ENCODE measurements at regions not wholly inside any gene's neighbourhood (a gene's known extent, or its start where the extent isn't known, plus 50 kb on each side); places are given as distances from the start of the nearest gene placed in this dataset.
A peak's percentile ranks its signal among the peaks of the same experiment; 100 is the strongest.
"Not testable (repeated sequence)": the region's sequence is repeated elsewhere in the genome, so short reads cannot be mapped to it uniquely, and the experiment has no call there.

- H3K4me3 Mint-ChIP-seq, result no peak overlapping the region
- no peaks in the 10 kb centered on the region for H3K27me3 Mint-ChIP-seq (ENCODE audit: low read depth)
- no peaks in the 10 kb centered on the region for H3K9me3 Mint-ChIP-seq
- ATAC-seq (no peak), DNase-seq (no peak)
- H3K36me3 Mint-ChIP-seq (ENCODE audit: insufficient read depth), result no peaks in the 10 kb centered on the region
- H3K4me1 Mint-ChIP-seq (ENCODE audit: low read depth), result no peaks in the 10 kb centered on the region
Measured at GRCh38 chrX:44061968-44062614, 88.9 kb upstream of the NDP start.

GRCh38 chrX:44060221-44060620 is 87.0 kb upstream of the NDP start:
- Mint-ChIP-seq H3K27me3 (ENCODE audit: low read depth) (no peaks in the 10 kb centered on the region), H3K9me3 (no peaks in the 10 kb centered on the region), H3K36me3 (ENCODE audit: insufficient read depth) (no peaks in the 10 kb centered on the region), H3K4me3 (no peak overlapping the region), H3K4me1 (ENCODE audit: low read depth) (peaks cover 7% of the 10 kb centered on the region)
- no peak for ATAC-seq
- no peak for DNase-seq

DNA sequence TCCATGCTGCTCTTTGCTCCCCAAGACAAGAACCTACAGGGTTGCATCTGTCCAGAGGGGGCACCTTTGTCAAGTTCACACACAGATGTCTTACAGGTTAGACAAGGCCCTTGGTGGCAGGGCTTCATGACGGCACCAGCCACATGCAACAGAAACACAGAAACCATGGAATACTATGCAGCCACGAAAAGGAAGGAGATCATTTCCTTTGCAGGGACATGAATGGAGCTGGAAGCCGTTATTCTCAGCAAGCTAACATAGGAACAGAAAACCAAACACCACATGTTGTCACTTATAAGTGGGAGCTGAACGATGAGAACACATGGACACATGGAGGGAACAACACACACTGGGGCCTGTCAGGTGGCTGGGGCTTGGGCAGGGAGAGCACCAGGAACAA is 85.1 kb upstream of the NDP start:
- H3K27me3 Mint-ChIP-seq (ENCODE audit: low read depth), result no peaks in the 10 kb centered on the region
- no peaks in the 10 kb centered on the region for H3K9me3 Mint-ChIP-seq
- H3K4me1 Mint-ChIP-seq (ENCODE audit: low read depth), result peaks cover 12% of the 10 kb centered on the region
- DNase-seq, result no peak
- ATAC-seq, result no peak
- H3K4me3 Mint-ChIP-seq, result no peak overlapping the region
- no peaks in the 10 kb centered on the region for H3K36me3 Mint-ChIP-seq (ENCODE audit: insufficient read depth)

DNA sequence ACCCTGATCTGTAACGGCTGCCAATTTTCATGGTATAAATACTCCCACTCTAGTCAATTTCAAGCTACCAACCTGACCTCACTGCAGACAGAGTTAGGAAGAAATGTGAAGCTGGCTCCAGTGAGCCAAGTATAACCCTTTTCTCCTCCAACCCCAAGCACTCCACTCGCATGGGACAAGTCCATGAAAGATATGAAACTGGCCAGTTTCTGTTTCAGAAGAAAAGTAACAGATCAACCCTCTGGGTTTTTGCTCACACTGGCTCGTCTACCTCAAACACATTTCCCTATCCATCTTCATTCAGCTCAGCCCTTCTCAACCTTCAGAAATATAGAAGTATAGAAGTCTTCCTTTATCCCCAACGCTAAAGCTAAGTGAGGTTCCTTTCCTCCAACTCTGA is 82.4 kb upstream of the NDP start:
- no peaks in the 10 kb centered on the region for H3K9me3 Mint-ChIP-seq
- no peaks in the 10 kb centered on the region for H3K36me3 Mint-ChIP-seq (ENCODE audit: insufficient read depth)
- ATAC-seq, result no peak
- DNase-seq, result no peak
- H3K27me3 Mint-ChIP-seq (ENCODE audit: low read depth), result no peaks in the 10 kb centered on the region
- H3K4me3 Mint-ChIP-seq, result peak overlapping the region; percentile 43
- H3K4me1 Mint-ChIP-seq (ENCODE audit: low read depth), result peaks cover 12% of the 10 kb centered on the region

- Mint-ChIP-seq H3K27me3 (ENCODE audit: low read depth) (no peaks in the 10 kb centered on the region), H3K36me3 (ENCODE audit: insufficient read depth) (no peaks in the 10 kb centered on the region), H3K4me3 (no peak overlapping the region), H3K9me3 (no peaks in the 10 kb centered on the region), H3K4me1 (ENCODE audit: low read depth) (peaks cover 12% of the 10 kb centered on the region)
- ATAC-seq (peak; percentile 46 to 70), DNase-seq (no peak)
Measured at GRCh38 chrX:44054863-44055601, 81.8 kb upstream of the NDP start.

GRCh38 chrX:44045106-44045505 is 71.9 kb upstream of the NDP start:
- H3K4me1 Mint-ChIP-seq (ENCODE audit: low read depth); H3K9me3 Mint-ChIP-seq; DNase-seq; H3K4me3 Mint-ChIP-seq; H3K36me3 Mint-ChIP-seq (ENCODE audit: insufficient read depth); ATAC-seq; H3K27me3 Mint-ChIP-seq (ENCODE audit: low read depth): not testable (repeated sequence)

DNA sequence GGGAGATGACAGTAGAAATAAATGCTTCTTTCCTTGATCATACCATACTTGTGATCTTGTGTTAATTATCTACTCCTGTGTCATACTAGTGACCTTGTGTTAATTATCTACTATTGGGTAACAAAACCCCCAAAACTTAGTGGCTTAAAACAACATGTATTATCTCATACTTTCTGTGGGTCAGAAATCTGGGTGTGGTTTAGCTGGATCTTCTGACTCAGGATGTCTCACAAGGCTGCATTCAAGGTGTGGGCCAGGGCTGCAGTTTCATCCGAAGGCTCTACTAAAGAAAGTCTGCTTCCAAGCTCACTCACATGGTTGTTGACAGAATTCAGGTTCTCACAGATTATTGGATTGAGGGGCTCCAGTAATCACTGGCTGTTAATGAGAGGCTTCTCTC is 70.3 kb upstream of the NDP start:
- Mint-ChIP-seq H3K27me3 (ENCODE audit: low read depth) (no peaks in the 10 kb centered on the region), H3K4me1 (ENCODE audit: low read depth) (no peaks in the 10 kb centered on the region), H3K4me3 (no peak overlapping the region), H3K36me3 (ENCODE audit: insufficient read depth) (no peaks in the 10 kb centered on the region), H3K9me3 (no peaks in the 10 kb centered on the region)
- DNase-seq (no peak), ATAC-seq (no peak)

DNA sequence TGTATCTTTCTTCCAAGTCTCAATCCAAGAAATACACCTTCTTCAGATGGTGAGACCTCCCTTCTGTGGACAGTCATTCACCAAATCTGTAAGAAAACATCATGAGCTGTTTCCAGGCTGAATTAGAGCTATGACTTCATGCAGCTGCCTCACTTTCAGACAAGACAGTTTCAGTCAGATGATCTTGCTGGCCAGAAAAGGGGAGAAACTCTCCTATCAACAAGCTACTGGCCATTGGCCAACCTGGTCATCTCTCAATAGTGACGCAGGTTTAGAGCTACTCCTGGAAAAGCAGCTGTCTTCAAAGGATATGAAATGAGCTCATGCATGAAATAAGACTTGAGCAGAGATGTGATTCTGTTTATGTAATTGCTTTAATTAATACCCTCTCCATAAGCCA is 69.6 kb upstream of the NDP start:
- ATAC-seq (no peak), DNase-seq (no peak)

DNA sequence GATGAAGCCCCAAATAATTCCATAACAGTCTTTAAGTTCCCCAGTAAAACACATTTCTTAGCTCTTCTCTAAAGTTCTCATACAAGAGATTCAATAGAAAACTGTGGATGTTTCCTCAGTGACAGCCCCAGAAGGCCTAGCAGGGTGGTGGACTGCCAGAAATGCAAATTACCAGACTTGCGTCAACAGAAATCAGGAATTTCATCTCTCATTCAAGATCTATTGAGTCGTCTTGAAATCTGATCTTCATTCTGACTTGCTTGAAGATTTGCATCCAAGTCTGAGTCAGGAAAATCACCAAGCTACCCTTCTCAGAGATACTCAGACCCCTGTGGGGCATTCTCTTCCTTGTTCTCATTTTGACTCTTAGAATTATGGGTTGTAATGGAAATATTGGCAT is 68.9 kb upstream of the NDP start:
- ATAC-seq, result no peak
- H3K4me1 Mint-ChIP-seq (ENCODE audit: low read depth), result no peaks in the 10 kb centered on the region
- no peaks in the 10 kb centered on the region for H3K9me3 Mint-ChIP-seq
- DNase-seq, result no peak
- H3K36me3 Mint-ChIP-seq (ENCODE audit: insufficient read depth), result no peaks in the 10 kb centered on the region
- no peaks in the 10 kb centered on the region for H3K27me3 Mint-ChIP-seq (ENCODE audit: low read depth)
- H3K4me3 Mint-ChIP-seq, result no peak overlapping the region

More for the DNA sequence above, 69.6 kb upstream of the NDP start:
- Mint-ChIP-seq H3K36me3 (ENCODE audit: insufficient read depth) (no peaks in the 10 kb centered on the region), H3K4me3 (no peak overlapping the region), H3K27me3 (ENCODE audit: low read depth) (no peaks in the 10 kb centered on the region), H3K4me1 (ENCODE audit: low read depth) (no peaks in the 10 kb centered on the region), H3K9me3 (no peaks in the 10 kb centered on the region)

DNA sequence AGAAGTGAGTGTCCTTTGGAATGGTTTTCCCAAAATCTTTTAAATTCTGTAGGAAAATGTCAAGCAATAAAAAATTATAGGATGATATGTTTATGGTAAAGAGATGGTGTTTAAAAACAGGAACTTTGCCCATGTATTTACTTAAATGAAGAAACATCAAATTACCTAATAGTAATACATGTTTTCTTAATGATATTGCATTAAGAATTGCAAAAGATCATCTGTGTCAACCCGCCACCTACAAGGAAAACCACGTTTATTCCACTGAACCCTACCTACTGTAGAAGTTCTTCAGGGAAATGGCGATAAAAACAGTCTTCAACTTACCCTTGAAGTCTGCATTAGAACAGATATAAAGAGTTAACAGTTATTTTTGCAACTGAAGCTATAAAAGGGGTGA is 67.2 kb upstream of the NDP start:
- DNase-seq, result no peak
- no peak for ATAC-seq
- peaks cover 1% of the 10 kb centered on the region for H3K4me1 Mint-ChIP-seq (ENCODE audit: low read depth)
- no peak overlapping the region for H3K4me3 Mint-ChIP-seq
- no peaks in the 10 kb centered on the region for H3K9me3 Mint-ChIP-seq
- no peaks in the 10 kb centered on the region for H3K36me3 Mint-ChIP-seq (ENCODE audit: insufficient read depth)
- H3K27me3 Mint-ChIP-seq (ENCODE audit: low read depth), result no peaks in the 10 kb centered on the region

GRCh38 chrX:44039556-44039955 is 66.4 kb upstream of the NDP start:
- Mint-ChIP-seq H3K4me3 (no peak overlapping the region), H3K27me3 (ENCODE audit: low read depth) (no peaks in the 10 kb centered on the region), H3K4me1 (ENCODE audit: low read depth) (peaks cover 1% of the 10 kb centered on the region), H3K36me3 (ENCODE audit: insufficient read depth) (no peaks in the 10 kb centered on the region), H3K9me3 (no peaks in the 10 kb centered on the region)
- no peak for ATAC-seq
- no peak for DNase-seq

- Mint-ChIP-seq H3K9me3 (no peaks in the 10 kb centered on the region), H3K4me1 (ENCODE audit: low read depth) (peaks cover 11% of the 10 kb centered on the region)
Measured at GRCh38 chrX:44036336-44036735, 63.1 kb upstream of the NDP start.

DNA sequence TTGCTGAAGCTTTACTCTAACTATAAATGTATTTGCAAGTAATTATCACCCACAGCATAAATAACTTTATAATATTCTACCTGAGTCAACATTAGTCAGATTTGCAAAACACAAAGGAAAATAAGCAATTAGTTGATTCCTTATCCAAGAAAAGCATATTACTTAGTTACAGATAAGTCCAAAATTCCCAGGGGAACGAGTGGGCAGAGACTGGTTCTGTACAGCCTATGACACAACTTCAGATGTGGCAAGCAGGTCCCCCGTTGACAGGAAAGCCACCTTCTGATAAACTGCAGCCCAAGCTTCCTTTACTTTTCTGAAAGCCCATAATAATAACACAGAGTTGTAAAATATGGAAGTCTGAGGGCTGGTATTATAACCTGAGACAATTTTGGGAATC is 62.4 kb upstream of the NDP start:
- Mint-ChIP-seq H3K4me3 (no peak overlapping the region), H3K36me3 (ENCODE audit: insufficient read depth) (no peaks in the 10 kb centered on the region), H3K4me1 (ENCODE audit: low read depth) (peaks cover 11% of the 10 kb centered on the region), H3K9me3 (no peaks in the 10 kb centered on the region), H3K27me3 (ENCODE audit: low read depth) (no peaks in the 10 kb centered on the region)
- ATAC-seq, result no peak
- no peak for DNase-seq

More at GRCh38 chrX:44036336-44036735, 63.1 kb upstream of the NDP start:
- DNase-seq (no peak), ATAC-seq (no peak)
- no peaks in the 10 kb centered on the region for H3K36me3 Mint-ChIP-seq (ENCODE audit: insufficient read depth)
- H3K27me3 Mint-ChIP-seq (ENCODE audit: low read depth), result no peaks in the 10 kb centered on the region
- H3K4me3 Mint-ChIP-seq, result no peak overlapping the region

DNA sequence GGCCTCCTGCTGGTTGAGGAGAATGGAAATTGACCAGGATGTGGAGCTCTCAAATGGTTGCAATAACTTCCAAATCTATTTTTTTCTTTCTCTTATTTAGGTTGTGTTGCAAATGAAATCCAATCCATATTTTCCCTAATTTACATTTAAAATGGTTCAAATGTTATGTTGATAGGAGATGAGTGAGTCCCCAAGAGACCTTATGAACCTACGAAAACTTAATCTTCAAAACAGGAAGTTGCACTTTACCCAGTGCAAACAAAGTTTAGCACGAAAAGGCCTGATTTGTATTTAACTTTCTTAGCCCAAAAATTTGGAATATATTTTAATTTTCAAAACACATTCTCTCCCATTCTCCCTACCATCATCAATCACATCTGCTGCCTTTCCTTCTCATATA is 59.3 kb upstream of the NDP start:
- no peaks in the 10 kb centered on the region for H3K36me3 Mint-ChIP-seq (ENCODE audit: insufficient read depth)
- H3K4me1 Mint-ChIP-seq (ENCODE audit: low read depth), result peaks cover 11% of the 10 kb centered on the region
- no peak overlapping the region for H3K4me3 Mint-ChIP-seq
- H3K9me3 Mint-ChIP-seq, result no peaks in the 10 kb centered on the region
- no peak for DNase-seq
- no peaks in the 10 kb centered on the region for H3K27me3 Mint-ChIP-seq (ENCODE audit: low read depth)
- no peak for ATAC-seq

GRCh38 chrX:44025555-44025954 is 52.4 kb upstream of the NDP start:
- ATAC-seq (no peak), DNase-seq (no peak)
- Mint-ChIP-seq H3K4me3 (no peak overlapping the region), H3K4me1 (ENCODE audit: low read depth) (no peaks in the 10 kb centered on the region), H3K36me3 (ENCODE audit: insufficient read depth) (no peaks in the 10 kb centered on the region), H3K27me3 (ENCODE audit: low read depth) (no peaks in the 10 kb centered on the region), H3K9me3 (no peaks in the 10 kb centered on the region)

Data from activated T-cell treated with anti-CD3 and anti-CD28 coated beads, Interleukin-2, amount 50 U/mL, for 4 hours (primary cell).